GM18499 (cell line): ENCODE measurements at regions not wholly inside any gene's neighbourhood (a gene's known extent, or its start where the extent isn't known, plus 50 kb on each side); places are given as distances from the start of the nearest gene placed in this dataset.

ENCODE experiments used
- ATAC-seq: cut with Tn5 transposase; IDR thresholded peaks from one replicate; pipeline ENCODE4 v1.9.1; 2021; ENCODE audit warnings: moderate number of reproducible peaks; ENCODE audit not compliant: insufficient read depth, unreplicated experiment

DNA sequence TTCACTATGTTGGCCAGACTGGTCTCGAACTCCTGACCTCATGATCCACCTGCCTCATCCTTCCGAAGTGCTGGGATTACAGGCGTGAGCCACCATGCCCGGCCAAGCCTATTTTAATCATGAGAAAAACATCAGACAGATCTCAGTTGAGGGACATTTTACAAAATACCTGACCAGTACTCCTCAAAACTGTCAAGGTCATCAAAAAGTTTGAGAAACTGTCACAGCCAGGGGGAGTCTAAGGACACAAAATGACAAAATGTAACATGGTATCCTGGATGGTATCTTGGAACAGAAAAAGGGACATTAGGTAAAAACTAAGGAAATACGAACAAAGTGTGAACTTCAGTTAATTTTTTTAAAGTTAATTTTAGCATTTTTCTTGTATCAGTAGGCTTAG is 219.8 kb upstream of the PPP1R3A start:
- ATAC-seq = no peak

DNA sequence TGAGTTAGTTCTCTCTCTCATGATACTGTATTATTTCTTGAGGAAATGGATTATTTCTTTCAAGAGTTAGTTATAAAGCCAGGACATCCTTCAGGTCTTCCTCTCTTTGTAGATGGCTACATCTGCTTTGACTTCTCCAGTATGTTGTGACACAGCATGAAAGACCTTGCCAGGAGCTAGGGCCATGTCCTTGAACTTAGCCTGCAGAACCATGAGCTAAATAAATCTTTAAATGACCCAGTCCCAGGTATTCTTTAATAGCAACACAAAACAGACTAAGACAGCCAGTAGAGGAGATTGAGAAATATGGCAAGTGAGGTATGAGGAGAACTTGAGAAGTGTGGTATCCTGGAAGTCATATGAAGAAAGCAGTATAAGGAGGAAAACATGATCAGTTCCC is 214.9 kb upstream of the PPP1R3A start:
- no peak for ATAC-seq

DNA sequence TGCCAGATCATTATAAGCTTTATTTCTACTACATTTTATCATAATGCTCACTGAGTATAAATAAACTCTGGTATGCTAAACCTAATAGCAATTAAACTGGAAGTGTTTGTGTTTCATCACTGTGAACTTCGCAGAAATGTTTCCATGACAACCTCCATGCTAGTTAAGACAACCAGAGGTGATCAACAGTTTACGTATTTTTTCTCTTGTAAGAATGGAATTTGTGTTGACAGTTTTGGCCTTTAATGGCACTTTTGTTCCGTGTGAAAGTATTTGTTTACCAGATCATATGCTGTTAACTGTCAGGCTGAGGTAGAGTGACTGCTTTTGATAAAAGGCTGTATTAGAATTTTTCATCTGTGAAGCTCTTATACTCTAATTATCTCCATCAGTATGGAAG is 212.1 kb upstream of the PPP1R3A start:
- ATAC-seq = no peak

DNA sequence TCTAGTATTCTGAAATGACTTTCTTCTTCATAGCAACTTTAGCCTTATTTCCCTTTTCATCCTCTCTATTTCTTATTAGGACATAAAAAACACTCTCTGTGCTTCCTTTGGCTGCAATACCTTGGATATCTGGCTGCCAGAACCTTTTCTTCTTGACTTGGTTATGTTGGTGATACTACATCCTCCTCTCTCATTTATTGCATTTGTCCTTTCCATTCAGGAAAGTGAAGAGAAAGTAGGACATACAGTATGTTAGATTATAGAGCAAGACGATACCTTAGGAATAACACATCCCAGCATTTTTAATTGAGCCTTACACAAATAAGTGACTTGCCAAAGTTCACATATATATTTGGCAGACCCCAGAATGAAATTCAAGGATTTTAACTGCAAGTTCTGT is 210.1 kb upstream of the PPP1R3A start:
- ATAC-seq = no peak

DNA sequence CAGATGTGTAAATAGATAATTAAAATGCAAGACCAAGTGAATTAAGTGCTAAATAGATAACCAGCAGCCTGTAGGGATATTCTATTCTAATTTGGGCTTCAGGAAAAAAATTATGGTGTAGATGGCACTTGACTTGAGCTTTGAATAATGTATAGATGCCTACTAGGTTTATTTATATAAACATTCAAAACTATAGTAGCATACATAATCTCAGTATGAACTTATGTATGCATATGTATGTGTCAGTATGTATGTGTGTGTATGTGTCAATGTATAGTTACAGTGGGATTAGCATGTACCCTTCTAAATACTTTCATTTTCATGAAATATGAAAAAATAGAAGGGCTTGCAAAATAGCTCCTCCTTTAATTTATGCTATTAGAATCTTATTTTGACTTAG is 207.3 kb upstream of the PPP1R3A start:
- ATAC-seq = no peak

DNA sequence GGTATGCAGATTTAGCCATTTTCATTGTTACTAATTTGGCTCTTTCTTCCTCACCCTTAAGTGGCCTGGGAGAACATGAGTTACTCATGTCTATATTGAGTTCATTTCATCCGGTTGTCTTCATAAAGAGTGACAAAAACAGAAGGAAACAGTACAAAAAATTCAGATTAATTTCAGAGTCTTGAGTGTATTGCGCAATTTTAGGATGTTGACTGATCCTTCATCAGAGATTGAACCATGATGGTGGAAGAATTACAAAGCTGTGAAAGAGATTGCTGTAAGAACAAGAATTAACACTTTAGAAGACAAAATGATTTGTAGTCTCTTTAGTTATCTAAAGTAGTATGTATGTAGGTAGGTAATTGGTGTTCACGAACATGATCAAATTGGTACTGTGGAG is 194.0 kb upstream of the PPP1R3A start:
- ATAC-seq = no peak

DNA sequence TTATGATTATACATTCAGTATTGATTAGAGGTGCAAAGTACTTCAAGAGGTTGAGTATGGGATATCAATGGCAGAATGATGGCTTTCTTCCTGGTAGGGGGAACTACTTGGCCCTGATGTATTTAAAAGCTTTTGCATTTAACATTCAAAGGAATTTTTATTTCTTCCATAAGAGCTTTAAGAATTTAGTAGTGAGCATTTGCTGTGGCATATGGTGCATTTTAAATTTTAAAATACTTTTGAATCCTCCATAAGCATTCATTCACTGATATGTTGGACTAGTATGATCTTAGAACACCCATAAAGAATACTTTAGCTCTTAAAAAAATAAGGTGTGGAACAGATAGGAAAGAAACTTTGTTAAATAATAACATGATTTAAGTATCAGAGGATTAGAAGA is 191.9 kb upstream of the PPP1R3A start:
- no peak for ATAC-seq

DNA sequence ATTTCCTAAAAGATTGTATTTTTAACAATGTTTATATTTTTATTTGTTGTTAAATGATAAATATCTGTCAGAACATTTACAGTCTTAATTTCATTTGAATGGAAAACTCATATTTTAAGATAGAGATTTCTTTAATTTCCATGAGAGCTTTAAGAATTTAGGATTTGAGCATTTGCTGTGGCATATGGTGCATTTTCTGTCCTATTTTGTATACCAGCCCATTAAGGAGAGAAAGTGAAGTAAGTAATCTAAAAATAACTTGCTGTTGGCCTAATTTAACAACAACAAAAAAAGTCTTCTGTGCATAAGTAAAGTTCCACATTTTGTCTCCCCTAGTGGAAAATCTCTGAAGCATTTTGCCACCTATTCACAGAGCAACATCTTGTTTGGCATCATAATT is 190.9 kb upstream of the PPP1R3A start:
- ATAC-seq = no peak

DNA sequence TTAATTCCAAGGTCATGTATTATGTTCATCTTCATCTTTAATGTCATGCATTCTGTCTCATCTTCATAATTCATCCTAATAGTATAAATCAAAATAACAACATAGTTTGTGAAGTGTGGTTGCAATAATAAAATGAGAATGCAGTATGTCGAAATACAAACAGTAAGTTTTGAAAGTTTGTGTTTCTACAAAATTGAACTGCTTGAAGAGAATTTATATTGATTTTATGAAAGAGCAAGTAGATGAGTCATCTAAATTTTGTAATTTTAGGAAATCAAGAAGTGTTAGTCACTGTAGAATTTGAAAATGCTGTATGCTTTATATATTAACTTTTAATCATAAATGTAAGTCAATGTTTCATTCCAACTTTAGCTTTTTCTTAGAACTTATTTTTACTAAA is 190.5 kb upstream of the PPP1R3A start:
- ATAC-seq = no peak

DNA sequence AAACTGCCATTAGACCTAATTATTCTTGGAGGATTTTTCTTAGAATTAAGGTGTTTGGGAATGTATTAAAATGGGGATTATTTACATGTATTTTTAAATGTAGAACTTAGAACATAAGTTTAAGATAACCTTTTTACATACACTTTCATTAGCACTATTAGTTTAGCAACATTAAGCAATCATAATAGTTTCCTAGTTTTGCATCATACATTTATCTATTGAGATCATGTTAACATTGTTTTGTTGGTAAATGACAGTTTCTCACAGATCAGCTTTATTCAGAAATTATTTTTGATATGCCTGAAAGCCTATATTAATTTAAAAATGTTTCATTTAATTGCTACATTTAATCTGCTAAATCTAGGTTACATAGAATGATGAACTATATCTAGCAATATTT is 189.7 kb upstream of the PPP1R3A start:
- ATAC-seq = no peak

DNA sequence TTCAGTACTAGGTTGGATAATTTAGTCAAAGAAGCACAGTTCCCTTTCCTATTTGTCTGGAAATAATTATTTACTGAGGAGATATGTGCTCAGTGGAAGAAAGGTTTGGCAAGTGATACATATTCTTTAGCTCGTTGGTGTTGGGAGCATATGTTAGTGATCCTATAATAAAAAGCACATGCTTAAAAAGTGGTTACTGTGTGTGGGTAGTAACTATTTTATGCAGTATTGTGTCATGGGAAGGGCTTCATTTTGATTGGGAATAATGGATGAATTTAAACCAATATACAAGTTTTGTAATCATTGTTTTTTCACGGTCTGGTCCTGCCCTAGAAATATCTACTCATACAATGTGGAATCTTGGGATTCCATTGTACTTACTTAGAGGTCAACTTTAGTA is 188.7 kb upstream of the PPP1R3A start:
- ATAC-seq = no peak

DNA sequence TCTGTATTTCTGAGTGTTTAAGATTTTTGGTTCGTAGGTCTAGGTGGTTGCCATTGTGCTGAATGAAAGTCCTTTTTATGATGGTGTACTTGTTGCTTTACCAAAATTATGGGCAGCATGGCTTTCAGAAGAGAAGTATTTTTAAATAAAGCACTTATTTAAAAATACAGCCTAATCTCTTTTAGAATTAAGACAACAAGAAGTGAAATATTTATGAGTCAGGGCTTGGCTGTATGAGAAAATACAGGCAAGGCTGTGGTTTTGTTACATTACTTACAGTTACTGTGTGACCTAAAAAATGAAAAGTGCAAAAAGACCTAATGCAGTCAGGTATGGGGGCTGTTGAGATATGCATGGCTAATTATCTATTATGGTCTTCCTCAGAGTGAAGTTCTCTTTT is 185.2 kb upstream of the PPP1R3A start:
- ATAC-seq = no peak

DNA sequence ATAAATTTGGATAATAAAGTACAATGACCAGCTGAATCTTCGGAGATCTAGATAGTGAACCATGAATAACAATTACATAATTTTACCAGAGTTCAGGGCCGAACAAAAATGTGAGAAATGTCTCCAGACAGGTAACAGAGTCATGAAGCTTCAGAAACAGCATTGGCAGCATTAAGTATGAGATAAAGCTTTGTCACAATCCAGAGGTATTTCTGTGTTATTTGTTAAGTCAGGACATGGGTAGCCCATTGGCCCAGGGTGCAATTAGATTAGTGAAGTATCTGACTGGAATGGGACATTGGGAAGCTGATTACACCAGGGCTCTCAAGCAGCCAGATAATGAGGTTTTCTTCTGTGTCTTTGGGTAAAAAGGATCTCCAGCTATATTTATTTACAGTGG is 184.2 kb upstream of the PPP1R3A start:
- ATAC-seq = no peak

DNA sequence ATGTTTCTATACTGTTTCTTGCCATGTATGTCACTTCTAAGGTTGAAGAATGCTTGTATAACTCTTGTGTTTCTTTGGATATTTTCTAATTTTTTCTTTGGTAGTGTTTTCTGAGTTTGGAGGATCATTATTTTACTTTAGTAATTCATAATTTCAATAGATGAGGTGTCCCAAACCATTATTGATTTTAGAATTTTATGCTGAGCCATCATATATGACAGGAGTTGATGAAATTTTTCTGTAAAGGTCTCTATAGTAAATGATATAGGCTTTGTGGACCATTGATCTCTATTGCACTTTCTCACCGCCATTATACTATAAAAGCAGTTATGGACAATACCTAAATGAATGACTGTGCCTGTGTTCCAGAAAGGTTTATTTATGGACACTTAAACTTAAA is 183.3 kb upstream of the PPP1R3A start:
- no peak for ATAC-seq

DNA sequence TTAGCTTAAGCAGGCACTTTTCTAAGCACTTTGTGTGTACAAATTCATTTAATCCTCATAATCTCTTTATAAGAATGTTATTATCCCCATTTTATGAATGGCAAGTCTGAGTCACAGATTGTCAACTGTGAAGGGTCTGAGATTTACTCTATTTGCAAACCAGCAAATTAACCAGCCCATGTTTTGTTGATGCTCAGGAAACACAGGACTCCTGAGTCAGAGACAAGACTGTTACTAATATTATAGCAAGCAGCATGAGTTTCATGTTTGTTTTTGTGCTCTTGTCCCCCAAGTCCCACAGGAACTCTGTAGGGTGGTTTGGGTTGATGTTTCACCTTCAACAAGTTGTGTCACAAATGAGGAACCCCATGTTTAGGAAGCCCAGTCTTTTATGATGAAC is 182.0 kb upstream of the PPP1R3A start:
- no peak for ATAC-seq

DNA sequence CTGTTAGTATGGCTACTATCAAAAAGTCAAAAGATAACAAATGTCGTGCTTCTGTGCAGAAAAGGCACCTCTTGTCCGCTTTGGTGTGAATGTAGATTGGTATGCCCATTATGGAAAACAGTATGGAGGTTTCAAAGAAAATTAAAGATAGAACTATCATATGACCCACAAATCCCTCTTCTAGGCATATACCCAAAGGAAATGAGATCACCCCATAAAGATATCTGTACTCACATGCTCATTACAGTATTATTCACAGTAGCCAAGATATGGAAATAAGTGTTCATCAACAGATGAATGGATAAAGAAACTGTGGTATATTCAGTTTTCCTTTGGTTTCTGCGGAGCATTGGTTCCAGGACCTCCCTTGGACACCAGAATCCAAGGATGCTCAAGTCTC is 180.5 kb upstream of the PPP1R3A start:
- no peak for ATAC-seq

DNA sequence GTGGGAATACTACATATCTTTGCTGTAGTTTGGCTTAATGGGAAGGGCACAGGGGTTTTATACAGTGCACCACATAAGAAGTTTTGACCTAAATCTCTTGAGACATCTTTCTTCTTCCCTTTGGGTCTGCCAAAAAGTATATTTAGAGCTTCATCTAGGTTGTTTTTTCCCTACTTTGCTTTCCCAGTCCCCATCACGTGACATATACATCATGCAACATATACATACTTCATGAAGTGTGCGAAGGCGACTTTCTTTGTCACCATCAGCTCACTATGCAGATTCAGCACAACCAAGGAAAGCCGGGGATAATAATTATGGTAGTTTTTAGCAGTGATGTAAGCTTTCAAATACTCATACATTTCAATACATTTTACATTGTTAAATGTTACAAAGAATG is 177.1 kb upstream of the PPP1R3A start:
- ATAC-seq = no peak

DNA sequence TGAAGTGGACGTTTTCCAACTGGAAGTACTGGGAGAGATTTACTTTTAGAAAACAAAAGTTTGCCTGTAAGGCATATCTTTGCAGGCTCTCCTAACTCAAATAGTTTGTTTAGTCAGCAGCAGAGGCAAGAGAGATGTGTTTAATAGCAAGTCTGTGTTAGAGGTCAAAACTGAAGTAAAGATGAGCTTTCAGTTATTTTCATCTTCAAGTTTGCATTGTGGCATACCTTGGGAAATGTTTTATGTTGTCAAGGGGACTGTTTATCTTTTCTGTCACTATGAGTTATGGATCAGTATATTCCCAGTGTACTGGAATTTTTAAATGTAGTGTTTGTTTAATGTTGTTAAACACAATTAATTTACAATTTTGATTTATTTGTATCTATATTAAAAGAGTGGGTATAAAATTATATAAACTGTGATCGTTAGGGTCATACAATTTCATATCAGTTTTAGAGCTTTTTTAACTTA is 169.7 kb upstream of the PPP1R3A start:
- ATAC-seq = no peak

DNA sequence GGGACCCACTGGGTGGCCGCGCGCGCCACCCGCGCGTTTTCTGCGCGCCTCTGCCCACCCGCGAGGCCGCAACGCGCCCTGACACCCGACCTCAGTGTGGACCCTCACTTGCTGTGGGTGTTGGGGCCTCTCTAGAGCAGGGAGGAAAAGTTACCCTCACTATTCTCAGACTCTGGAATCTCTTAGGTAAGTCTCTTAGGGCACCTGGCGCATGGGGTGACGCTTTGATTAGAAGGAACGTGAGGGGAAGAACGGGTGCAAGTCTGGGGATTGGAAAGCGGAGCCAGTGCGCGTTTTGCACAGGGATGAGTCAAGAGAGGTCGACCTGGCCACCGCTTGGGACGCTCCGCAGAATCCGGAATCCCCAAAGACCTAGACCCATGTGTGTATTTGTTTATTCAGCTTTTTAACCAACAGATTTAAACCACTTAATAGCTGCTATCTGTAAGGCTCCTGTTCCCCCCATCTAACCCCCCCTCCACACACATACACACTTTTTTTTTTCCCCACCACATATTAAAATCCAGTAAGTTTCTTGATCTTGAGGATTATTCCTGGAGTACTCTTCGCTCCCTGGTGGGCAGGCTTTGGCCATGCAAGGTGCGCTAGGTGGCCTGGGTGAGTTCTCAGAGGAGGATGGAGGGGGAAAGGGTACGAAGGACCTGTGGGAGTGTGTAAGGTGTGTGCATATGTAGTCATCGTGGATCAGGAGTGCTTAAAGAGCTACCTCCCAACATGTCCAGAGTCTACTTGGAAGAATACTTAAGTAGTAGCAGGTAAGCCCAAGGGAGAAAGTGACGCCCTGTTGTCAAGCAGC is 169.1 kb upstream of the PPP1R3A start:
- ATAC-seq = no peak

DNA sequence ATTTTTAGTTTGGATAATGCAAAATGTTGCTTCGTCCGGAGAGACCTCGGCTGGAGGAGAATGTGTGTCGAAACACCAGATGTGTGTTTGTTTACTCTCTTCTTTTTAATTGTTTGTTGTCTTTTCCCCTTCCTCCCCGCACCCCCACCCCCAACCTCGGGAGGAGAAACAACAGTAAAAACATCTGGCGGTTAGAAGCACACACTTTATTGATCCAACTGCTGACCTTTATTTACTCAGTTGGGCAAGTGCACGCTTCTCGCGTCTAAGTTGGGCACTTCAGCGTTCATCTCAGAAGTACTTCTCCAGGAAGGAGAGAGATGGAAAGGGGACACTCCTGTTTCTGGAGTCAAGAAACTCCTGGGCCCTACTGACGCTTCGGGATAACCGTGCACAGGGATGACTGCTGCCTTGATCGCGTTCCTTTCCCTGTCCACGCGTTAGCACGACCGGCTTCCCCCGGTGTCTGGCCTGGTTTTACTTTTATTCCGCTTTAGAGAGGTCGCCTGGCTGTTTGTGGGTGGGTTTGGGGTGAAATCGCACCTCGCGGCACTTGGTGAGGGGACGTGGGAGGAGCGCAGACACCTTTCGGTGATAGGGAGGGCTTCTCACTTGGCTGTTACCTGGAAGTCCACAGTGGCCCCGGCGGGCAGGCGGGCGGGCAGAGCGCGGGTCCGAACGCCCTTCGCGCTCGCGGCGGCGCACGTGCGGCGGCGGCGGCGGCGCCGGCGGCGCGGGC is 168.3 kb upstream of the PPP1R3A start:
- ATAC-seq = no peak

DNA sequence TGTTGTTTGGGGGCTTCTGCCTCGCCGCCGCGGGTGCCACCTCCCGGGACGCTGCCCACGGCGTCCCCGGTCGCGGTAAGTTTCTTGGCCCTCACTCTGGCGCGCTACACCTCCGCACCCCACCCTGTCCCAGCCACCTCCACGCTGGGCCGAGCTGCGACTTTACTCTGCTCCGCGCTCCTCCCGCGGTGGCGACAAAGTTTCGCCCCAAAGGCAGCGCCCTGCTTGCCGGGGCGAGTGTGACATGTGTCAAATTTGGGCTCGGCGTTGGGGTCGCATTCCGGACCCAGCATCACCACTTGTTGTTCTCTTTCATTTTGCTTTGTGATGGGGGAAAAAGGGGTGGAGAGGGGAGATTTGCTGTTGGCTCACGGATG is 167.7 kb upstream of the PPP1R3A start:
- ATAC-seq = no peak
